Panc1 (cell line): ENCODE measurements at regions not wholly inside any gene's neighbourhood (a gene's known extent, or its start where the extent isn't known, plus 50 kb on each side); places are given as distances from the start of the nearest gene placed in this dataset.

Experiments
- CTCF ChIP-seq: fragments of 450-650 bp; IDR thresholded peaks from 2 replicates; pipeline ENCODE4 v1.5.1; 2017; ENCODE audit warnings: mild to moderate bottlenecking
- POLR2AphosphoS5 ChIP-seq: IDR thresholded peaks from 2 replicates; pipeline ENCODE4 v1.6.1; 2012; ENCODE audit warnings: mild to moderate bottlenecking, low read depth, low read length, moderate library complexity
- SIN3A ChIP-seq: IDR thresholded peaks from 2 replicates; pipeline ENCODE4 v1.6.1; 2012; ENCODE audit warnings: low read depth, mild to moderate bottlenecking, low read length, moderate library complexity, borderline replicate concordance; ENCODE audit not compliant: insufficient read depth
- TF ChIP-seq, protein P1 (sequence below), 2 experiments: IDR thresholded peaks; 2 replicates each; pipeline ENCODE4 v1.6.1; 2011 to 2012; ENCODE audit warnings: low read depth in 2 of 2, control low read depth in 1 of 2, low read length in 1 of 2, mild to moderate bottlenecking in 1 of 2, moderate library complexity in 1 of 2; ENCODE audit not compliant: insufficient read depth in 1 of 2

DNA sequence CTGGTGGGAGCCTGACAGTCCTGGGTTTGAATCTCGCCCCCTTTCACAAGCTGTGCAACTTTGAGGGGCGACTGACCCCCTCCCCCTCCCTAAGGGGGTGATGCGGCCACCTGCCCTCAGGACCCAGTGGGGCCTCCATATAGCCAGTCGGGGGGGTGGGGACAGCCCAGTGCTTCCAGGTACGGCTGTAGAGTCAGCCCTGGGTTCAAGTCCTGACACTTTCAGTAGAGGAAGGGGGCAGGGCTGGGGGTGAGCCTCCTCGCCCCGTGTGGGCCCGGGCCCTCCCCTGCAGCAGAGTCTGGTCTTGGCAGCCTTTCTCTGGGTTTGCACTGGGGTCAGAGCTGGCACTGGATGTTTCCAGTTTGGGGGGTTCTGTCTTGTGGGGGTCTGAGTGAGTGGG, 216.3 kb downstream of the C9orf50 start:
- TF ChIP-seq CTCF (no peak), SIN3A (no peak), POLR2AphosphoS5 (no peak)
- TF ChIP-seq, protein P1, sequence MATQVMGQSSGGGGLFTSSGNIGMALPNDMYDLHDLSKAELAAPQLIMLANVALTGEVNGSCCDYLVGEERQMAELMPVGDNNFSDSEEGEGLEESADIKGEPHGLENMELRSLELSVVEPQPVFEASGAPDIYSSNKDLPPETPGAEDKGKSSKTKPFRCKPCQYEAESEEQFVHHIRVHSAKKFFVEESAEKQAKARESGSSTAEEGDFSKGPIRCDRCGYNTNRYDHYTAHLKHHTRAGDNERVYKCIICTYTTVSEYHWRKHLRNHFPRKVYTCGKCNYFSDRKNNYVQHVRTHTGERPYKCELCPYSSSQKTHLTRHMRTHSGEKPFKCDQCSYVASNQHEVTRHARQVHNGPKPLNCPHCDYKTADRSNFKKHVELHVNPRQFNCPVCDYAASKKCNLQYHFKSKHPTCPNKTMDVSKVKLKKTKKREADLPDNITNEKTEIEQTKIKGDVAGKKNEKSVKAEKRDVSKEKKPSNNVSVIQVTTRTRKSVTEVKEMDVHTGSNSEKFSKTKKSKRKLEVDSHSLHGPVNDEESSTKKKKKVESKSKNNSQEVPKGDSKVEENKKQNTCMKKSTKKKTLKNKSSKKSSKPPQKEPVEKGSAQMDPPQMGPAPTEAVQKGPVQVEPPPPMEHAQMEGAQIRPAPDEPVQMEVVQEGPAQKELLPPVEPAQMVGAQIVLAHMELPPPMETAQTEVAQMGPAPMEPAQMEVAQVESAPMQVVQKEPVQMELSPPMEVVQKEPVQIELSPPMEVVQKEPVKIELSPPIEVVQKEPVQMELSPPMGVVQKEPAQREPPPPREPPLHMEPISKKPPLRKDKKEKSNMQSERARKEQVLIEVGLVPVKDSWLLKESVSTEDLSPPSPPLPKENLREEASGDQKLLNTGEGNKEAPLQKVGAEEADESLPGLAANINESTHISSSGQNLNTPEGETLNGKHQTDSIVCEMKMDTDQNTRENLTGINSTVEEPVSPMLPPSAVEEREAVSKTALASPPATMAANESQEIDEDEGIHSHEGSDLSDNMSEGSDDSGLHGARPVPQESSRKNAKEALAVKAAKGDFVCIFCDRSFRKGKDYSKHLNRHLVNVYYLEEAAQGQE (IDR thresholded peaks at IDR 0.05; ENCODE audit: insufficient read depth in 1 of 2, low read depth in 2 of 2, low read length in 1 of 2) = no peak
